Endothelial cell of umbilical vein (primary cell): ENCODE measurements at regions not wholly inside any gene's neighbourhood (a gene's known extent, or its start where the extent isn't known, plus 50 kb on each side); places are given as distances from the start of the nearest gene placed in this dataset.

Experiments used
- EZH2 ChIP-seq: IDR thresholded peaks from 2 replicates; pipeline ENCODE4 v1.6.1; 2012; ENCODE audit warnings: borderline replicate concordance, low read depth, mild to moderate bottlenecking, moderate library complexity, low read length, inconsistent platforms; ENCODE audit not compliant: severe bottlenecking
- FOS ChIP-seq: IDR thresholded peaks from 2 replicates; pipeline ENCODE4 v1.6.1; 2011; ENCODE audit warnings: mild to moderate bottlenecking, low read length, moderate library complexity, borderline replicate concordance; ENCODE audit not compliant: insufficient read depth
- GATA2 ChIP-seq: IDR thresholded peaks from 2 replicates; pipeline ENCODE4 v1.7.0; 2011; ENCODE audit warnings: low read depth, mild to moderate bottlenecking, moderate library complexity, mixed read lengths, low read length; ENCODE audit not compliant: insufficient read length, insufficient read depth
- MYC ChIP-seq: IDR thresholded peaks from one replicate; pipeline ENCODE4 v1.6.1; 2011; ENCODE audit warnings: mild to moderate bottlenecking, low read depth, low read length
- POLR2A ChIP-seq: IDR thresholded peaks from 2 replicates; pipeline ENCODE4 v1.6.1; 2012; ENCODE audit warnings: low read depth, mild to moderate bottlenecking, control low read depth, low read length
- POLR2AphosphoS5 ChIP-seq: IDR thresholded peaks from 2 replicates; pipeline ENCODE4 v1.6.1; 2012; ENCODE audit warnings: low read depth, mild to moderate bottlenecking, control low read depth, low read length, moderate library complexity; ENCODE audit not compliant: insufficient read depth
- TF ChIP-seq, protein P1 (sequence below): IDR thresholded peaks from 2 replicates; pipeline ENCODE4 v1.6.1; 2011; ENCODE audit not compliant: insufficient read depth, insufficient read length
- TF ChIP-seq, protein P2 (sequence below), 2 donors: IDR thresholded peaks; 1 replicate in 1 of 2; 2 replicates in 1 of 2; pipeline ENCODE4 v1.5.1; 2011; ENCODE audit warnings: low read length in 2 of 2, mild to moderate bottlenecking in 2 of 2, moderate library complexity in 2 of 2, control low read depth in 1 of 2, inconsistent platforms in 1 of 2, low read depth in 1 of 2; ENCODE audit not compliant: insufficient read depth in 1 of 2; ENCODE audit errors: extremely low read depth in 1 of 2

DNA sequence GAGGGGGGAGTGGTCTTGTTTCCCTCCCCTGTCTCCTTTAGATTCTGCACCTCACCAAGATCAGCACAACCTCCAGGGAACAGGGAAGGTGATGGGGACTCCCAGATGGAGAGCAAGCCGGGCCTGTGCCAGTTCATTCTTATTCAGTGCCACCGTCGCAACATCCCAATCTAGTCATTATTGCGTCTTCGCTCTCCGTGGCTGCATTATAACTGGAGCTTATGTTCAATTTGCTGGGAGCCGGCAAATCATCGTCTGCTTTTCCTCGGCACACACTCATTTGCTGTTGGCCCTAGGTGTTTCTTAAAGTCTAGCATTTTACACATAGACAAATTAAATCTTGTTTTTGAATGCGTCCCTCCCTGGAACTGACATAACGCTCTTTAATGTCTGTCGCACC, 1269.7 kb downstream of the BRD1 start:
- no peak for TF ChIP-seq POLR2A
- TF ChIP-seq, protein P1, sequence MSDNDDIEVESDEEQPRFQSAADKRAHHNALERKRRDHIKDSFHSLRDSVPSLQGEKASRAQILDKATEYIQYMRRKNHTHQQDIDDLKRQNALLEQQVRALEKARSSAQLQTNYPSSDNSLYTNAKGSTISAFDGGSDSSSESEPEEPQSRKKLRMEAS, result no peak
- TF ChIP-seq MYC, result no peak
- no peak for TF ChIP-seq POLR2AphosphoS5
- TF ChIP-seq, protein P2, sequence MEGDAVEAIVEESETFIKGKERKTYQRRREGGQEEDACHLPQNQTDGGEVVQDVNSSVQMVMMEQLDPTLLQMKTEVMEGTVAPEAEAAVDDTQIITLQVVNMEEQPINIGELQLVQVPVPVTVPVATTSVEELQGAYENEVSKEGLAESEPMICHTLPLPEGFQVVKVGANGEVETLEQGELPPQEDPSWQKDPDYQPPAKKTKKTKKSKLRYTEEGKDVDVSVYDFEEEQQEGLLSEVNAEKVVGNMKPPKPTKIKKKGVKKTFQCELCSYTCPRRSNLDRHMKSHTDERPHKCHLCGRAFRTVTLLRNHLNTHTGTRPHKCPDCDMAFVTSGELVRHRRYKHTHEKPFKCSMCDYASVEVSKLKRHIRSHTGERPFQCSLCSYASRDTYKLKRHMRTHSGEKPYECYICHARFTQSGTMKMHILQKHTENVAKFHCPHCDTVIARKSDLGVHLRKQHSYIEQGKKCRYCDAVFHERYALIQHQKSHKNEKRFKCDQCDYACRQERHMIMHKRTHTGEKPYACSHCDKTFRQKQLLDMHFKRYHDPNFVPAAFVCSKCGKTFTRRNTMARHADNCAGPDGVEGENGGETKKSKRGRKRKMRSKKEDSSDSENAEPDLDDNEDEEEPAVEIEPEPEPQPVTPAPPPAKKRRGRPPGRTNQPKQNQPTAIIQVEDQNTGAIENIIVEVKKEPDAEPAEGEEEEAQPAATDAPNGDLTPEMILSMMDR (IDR thresholded peaks at IDR 0.05; ENCODE audit: extremely low read depth in 1 of 2, insufficient read depth in 1 of 2, low read depth in 1 of 2, low read length in 2 of 2), result no peak
- TF ChIP-seq GATA2, result no peak
- no peak for TF ChIP-seq EZH2
- no peak for TF ChIP-seq FOS
